ENCODE measurements at regions not wholly inside any gene's neighbourhood (a gene's known extent, or its start where the extent isn't known, plus 50 kb on each side); places are given as distances from the start of the nearest gene placed in this dataset.

- TF ChIP-seq CTCF (IDR thresholded peaks at IDR 0.05), result no peak
- TF ChIP-seq SMC3 (IDR thresholded peaks at IDR 0.05), result no peak
- no peak for TF ChIP-seq MAZ (IDR thresholded peaks at IDR 0.05; ENCODE audit: borderline replicate concordance, low read depth, low read length)
- TF ChIP-seq HEYL (CRISPR knock-in tag; IDR thresholded peaks at IDR 0.05), result no peak
- TF ChIP-seq SREBF2 (IDR thresholded peaks at IDR 0.05), result no peak
- no peak for TF ChIP-seq NR3C1 (IDR thresholded peaks at IDR 0.05)
- no peak for TF ChIP-seq POLR2A (IDR thresholded peaks at IDR 0.05; ENCODE audit: low read length)
- no peak for TF ChIP-seq RAD21 (conservative IDR thresholded peaks at IDR 0.05 in 1 of 2, IDR thresholded peaks at IDR 0.05 in 1 of 2)
These were observed 856.9 kb upstream of the FRG1 start for GRCh38 chr4:189083769-189084168.

All from A549 (cell line).